Right ventricle myocardium superior (tissue), 1 donor: ENCODE measurements at regions not wholly inside any gene's neighbourhood (a gene's known extent, or its start where the extent isn't known, plus 50 kb on each side); places are given as distances from the start of the nearest gene placed in this dataset.
"Not testable (repeated sequence)": the region's sequence is repeated elsewhere in the genome, so short reads cannot be mapped to it uniquely, and the experiment has no call there.

Source experiments
- ATAC-seq: fragments of 200-7000 bp; cut with Tn5 transposase; one replicate; pipeline ENCODE4 v1.9.1; 2020; ENCODE audit warnings: mild to moderate bottlenecking; ENCODE audit not compliant: poor library complexity
- DNase-seq: peaks from one replicate; pipeline ENCODE4 v3.0.0-alpha.2; 2020
- intact Hi-C: fragments of 100-400 bp; cut with DNase I; formaldehyde crosslinking; loops from one replicate; pipeline ENCODE4 v1.11.2; 2022
- donor health status: DM: no; HTN: yes; CAD: no; lungs with severe emphysema.

GRCh38 chr2:111275854-111276171 is 155.1 kb downstream of the BCL2L11 start:
- DNase-seq, intact Hi-C loops: not testable (repeated sequence)
- peak; percentile 65 for ATAC-seq

- DNase-seq, ATAC-seq, intact Hi-C loops: not testable (repeated sequence)
These were observed 157.4 kb downstream of the BCL2L11 start for GRCh38 chr2:111278133-111278532.

- ATAC-seq, intact Hi-C loops: not testable (repeated sequence)
These were observed 160.1 kb downstream of the BCL2L11 start for GRCh38 chr2:111280709-111281286.

DNA sequence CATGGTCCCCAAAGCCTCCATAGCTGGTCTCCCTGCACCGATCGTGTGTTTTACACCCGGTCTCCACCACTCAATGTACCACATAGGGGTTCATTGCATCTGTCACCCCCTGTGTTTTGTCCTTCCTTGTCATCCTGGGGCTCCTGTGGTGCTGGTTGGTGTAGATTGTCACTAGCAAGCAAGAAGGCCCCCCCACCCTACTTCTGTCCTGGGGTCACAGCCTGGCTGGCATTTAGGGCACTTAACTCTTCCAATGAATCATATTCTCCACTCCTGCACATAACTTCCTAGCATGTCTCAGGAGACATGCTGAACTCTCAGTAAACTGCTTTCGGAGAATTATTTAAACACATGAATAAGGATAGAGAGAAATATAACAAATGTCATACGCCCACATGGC is 161.4 kb downstream of the BCL2L11 start:
- DNase-seq, ATAC-seq, intact Hi-C loops: not testable (repeated sequence)

More at GRCh38 chr2:111280709-111281286, 160.1 kb downstream of the BCL2L11 start:
- not testable (repeated sequence) for DNase-seq

DNA sequence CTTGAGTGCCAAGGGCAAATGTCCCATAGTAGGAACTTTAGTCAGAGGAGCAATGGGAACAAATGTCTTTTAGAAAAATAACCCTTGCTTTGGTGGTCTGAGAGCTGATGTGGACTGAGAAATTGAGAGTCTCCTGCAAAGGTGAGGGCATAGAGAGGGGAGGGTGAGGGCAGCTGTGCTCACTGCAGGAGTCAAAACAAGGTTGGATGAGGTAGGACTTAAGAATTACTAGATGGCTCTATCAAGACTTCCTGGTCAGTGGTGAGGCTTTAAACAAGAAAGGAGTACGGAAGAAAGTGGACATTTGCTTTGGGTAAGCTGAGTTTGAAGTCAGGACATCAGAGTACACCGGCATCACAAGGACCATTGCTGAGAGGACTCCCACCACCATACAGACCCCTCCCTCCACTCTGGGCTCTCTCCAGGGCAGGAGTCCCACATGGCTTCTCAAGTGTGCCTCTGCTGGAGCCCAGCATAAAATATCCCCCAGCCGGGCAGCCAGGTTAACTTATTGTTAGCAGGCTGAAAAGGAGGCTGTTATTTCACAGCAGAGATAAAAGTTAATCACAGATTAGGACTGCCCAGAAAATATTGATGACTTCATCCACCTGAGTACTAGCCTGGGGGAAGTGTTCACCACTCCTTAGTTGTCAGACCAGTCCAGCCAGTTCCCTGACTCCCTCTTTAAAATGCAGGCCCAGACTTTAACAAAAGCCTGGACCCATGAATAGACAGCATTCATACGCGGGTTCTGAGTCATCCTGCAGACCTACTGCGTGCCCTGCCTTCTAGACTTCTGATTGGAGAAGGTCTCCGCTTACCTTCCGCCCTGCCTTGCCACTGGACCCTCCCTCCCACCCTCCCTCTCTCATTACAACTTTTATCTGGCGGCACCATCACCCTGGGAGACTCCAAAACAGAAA is 167.2 kb downstream of the BCL2L11 start:
- ATAC-seq, intact Hi-C loops, DNase-seq: not testable (repeated sequence)

DNA sequence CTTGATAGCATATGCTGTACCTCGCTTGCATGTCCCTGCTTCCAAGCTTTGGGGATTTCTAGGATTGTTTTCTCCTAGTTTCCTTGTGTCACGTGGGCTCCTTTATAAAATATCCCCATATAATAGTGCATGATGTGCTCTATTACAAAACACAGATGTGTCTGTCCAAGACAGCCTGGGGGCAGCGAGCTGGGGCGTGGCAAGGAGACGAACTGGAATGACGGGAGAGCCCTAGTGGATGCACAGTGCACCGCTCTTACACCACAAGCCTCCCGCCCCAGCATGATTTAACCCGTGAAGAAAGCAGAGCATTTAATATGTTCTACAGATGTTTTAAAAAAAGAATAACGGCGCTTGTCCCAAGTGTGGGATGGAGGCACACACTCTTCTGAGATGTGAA is 169.7 kb downstream of the BCL2L11 start:
- DNase-seq, intact Hi-C loops, ATAC-seq: not testable (repeated sequence)

GRCh38 chr2:111291566-111291965 is 170.9 kb downstream of the BCL2L11 start:
- intact Hi-C loops, DNase-seq: not testable (repeated sequence)
- peak; percentile 55 for ATAC-seq

DNA sequence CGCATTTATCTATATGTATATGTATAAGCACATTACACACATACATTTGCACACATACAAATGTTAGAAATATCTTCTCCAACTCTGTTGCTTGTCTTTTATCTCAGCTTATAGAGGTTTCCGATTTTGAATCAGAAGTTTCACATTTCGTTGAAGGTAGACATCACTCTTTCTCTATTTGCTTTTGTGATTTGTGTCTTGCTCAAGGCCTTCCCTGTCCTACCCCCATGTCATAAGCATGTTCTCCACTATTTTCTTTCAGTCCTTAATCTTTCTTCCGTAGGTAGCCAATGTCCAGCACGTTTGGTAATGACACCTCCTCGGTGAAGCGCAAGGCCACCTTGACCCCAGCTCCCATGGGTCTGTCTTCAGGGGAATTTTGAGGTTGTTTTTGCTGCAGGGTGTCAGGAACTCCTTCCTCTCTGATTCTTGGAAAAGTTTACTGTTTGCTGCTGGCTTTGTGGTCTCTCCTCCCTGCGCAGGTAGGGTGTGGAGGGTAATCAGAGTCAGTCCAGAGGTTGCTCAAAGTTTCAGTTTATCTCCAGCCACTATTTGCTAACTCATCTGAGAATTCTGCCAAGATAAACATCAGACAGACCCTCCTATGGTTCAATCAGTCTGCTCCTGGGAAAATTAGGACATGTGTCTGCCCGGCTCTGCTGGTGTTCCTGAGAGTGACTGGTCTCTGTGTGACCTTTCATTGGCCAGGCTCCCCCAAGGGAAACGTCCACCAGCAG is 171.7 kb downstream of the BCL2L11 start:
- DNase-seq, ATAC-seq, intact Hi-C loops: not testable (repeated sequence)

GRCh38 chr2:111294699-111295098 is 174.0 kb downstream of the BCL2L11 start:
- intact Hi-C loops, DNase-seq, ATAC-seq: not testable (repeated sequence)

GRCh38 chr2:111296122-111296804 is 175.5 kb downstream of the BCL2L11 start:
- ATAC-seq, intact Hi-C loops, DNase-seq: not testable (repeated sequence)

DNA sequence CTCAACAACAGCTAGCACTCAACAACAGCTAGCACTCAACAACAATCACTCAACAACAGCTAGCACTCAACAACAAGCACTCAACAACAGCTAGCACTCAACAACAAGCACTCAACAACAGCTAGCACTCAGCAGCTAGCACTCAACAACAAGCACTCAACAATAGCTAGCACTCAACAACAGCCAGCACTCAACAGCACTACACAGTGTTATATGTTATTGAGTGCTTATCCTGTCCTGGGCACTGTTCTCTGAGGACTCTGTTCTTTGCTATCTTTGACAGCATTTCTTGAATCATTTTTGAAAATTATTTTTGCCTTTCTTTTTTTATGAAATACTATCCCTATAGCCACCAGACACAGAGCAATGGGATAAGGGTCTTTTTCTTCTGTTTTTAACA is 176.4 kb downstream of the BCL2L11 start:
- DNase-seq, intact Hi-C loops, ATAC-seq: not testable (repeated sequence)

DNA sequence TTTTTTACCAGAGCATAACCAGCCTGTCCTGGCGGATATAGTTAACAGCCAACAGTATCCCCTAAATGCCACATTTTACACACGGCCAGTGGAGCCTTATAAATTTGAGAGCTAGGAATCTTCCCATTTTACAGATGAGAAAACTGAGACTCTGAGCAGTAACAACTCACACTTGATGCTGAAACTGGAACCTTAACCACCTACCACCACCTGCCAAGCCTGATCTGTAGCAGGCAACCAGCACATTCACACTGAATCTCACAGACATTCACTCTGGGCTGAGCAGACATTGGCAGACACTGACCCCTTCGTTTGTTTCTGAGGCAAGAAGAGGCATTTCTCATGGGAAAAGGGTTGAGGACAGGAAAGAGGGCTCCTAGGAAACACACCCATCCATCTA is 178.2 kb downstream of the BCL2L11 start:
- ATAC-seq, intact Hi-C loops, DNase-seq: not testable (repeated sequence)

DNA sequence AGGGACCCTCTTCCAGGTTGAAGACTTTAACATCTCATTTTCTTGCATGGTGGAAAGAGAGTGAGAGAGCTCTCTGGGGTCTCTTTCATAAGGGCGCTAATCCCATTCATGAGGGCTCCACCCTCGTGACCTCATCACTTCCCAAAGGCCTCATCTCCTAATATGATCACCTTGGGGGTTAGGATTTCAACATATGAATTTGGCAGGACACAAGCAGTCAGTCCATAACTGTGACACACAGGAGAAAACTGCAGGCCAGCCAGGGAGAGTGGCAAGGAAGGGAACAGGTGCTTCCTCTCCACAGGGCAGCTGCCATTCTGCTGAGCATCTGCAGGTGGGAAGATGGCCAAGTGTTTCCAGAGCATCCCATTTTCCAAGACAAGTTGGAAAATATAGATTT is 178.9 kb downstream of the BCL2L11 start:
- ATAC-seq, DNase-seq, intact Hi-C loops: not testable (repeated sequence)

DNA sequence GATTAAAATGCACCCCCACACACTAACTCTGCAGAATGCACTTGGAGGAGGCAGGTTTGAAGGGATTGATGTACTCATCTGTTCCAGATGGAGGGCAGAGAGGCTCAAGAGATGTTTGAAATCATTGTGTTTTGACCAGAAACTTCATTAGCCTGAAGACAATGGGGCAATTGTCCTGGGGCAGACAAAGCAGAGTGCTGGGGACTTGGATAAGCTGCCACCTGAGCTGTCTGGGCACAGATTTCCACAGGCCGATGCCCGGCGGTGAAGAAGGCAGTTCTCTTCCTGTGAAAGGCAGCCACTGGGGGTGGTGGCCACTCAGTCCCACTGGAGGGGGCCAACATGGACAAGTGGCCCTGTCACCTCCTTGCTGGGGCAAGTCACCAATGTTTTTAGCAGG is 181.0 kb downstream of the BCL2L11 start:
- DNase-seq, intact Hi-C loops, ATAC-seq: not testable (repeated sequence)

DNA sequence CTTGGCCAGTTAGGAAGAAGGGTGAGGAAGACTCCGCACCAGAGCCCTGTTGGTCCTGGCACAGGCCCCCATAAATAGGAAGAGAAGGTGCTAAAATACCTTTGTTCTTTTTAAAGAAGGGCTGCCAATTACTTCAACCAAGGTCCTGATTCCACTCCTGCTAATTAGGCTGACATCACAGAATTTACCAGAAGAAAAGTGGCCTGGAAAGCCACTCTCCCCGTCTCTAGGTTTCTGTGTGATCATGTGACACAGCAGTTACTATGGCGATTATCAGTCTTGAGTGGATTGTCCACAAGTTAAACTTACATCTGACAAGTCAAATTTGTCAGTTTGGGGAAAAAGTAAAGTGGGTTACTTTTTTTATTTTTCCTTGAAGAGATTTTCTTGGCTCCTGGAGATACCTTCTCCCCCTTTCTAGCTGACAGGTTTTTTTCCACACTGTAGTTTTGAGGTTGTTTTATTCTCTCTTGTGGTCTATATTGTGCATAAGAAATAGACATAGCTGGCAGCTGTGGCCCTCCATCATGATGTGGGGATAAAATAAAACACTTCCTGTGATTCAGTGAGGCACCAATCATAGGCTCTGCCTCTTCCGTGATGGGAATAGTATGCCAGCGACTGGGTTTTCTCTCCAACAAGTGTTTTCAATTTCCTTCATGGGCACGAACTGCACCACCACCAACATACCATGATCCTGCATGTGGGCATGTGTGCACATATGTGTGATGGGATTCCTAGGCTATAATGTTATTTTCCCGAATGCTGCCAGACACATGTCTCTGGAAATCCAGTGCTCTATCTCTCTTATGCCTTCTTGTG is 181.9 kb downstream of the BCL2L11 start:
- ATAC-seq, DNase-seq, intact Hi-C loops: not testable (repeated sequence)

GRCh38 chr2:111307302-111307701 is 186.6 kb downstream of the BCL2L11 start:
- intact Hi-C loops, DNase-seq, ATAC-seq: not testable (repeated sequence)

- DNase-seq, intact Hi-C loops, ATAC-seq: not testable (repeated sequence)
These were observed 188.7 kb downstream of the BCL2L11 start for GRCh38 chr2:111309231-111310075.
